Femur (tissue), 1 donor: ENCODE measurements at regions not wholly inside any gene's neighbourhood (a gene's known extent, or its start where the extent isn't known, plus 50 kb on each side); places are given as distances from the start of the nearest gene placed in this dataset.
"Not testable (repeated sequence)": the region's sequence is repeated elsewhere in the genome, so short reads cannot be mapped to it uniquely, and the experiment has no call there.

Experiments used
- DNase-seq: peaks from one replicate; pipeline ENCODE4 v3.0.0-alpha.2; 2017

DNA sequence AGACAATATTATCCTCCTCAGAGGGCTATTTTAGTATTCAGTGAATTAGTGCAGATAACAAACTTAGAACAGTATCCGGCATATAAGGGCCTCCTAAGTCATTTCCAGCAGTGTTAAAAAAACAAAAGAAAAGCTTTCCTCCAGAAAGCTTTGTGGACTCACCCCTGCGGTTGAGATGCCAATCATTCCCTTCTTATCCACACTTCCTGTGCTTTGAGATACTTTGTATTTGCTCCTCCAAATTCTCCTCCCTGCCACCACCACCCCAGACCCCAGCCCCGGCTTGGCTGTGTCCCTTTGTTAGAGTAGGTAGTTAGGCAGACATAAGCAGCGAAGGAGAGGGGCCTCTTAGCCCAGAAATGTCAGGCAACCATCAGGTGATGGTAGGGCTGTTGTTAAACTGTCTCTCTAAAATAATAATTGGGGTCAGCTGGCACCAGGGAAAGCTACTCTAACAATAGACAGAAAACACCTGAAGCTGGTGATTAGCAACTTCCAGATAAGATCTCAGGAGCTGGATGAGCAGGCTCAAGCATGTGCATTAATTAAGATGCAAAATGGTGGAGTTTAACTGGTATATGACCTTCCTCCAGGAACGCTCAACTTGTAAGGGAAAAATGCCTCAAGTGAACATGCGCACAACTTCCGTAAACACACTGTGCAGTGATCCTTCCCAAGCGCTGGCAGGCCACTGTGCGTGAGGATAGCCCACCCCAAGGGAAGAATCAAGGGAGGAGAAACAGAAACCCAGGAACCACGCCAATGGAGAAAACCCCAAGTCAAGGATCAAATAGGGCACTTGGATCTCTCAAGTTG, 152.1 kb upstream of the EEA1 start:
- no peak for DNase-seq

GRCh38 chr12:93081810-93082165, 152.7 kb upstream of the EEA1 start:
- DNase-seq: no peak

DNA sequence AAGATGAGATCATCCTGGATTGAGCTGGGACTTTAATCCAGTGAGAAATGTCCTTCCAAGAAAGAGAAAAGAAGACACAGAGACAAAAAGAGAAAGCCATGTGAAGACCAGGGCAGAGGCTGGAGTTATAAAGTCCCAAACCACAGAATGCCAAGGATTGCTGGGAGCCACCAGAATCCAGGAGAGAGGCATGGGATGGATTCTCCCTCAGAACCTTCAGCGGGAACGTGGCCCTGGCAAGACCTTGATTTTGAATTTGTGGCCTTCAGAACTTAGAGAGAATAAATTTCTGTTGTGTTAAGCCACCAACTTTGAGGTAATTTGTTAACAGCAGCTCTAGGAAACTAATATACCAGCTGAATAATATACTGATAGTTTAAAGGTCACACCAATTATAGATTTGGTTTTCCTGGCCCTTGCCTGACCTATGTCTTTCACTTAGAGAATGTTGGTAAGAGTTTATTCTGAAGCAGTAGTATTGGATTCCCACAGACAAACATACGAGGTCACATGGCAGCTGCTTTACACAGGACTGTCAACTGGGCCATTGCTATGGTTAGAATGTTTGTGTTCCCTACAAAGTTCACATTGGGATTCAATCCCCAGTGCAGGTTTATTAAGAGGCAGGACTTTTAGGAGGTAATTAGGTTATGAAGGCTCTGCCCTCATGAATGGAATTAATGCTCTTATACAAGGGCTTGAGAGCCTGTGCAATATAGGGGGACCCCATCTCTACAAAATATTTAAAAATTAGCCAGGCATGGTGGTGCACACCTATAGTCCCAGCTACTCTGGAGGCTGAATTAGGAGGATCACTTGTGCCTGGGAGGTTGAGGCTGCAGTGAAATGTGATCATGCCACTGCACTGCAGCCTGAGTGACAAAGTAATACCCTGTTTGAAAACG, 156.5 kb upstream of the EEA1 start:
- DNase-seq: no peak

- no peak for DNase-seq
Measured at GRCh38 chr12:93086288-93086727, 157.2 kb upstream of the EEA1 start.

GRCh38 chr12:93087840-93088610, 158.9 kb upstream of the EEA1 start:
- no peak for DNase-seq

GRCh38 chr12:93089805-93090569, 160.9 kb upstream of the EEA1 start:
- DNase-seq: no peak

DNA sequence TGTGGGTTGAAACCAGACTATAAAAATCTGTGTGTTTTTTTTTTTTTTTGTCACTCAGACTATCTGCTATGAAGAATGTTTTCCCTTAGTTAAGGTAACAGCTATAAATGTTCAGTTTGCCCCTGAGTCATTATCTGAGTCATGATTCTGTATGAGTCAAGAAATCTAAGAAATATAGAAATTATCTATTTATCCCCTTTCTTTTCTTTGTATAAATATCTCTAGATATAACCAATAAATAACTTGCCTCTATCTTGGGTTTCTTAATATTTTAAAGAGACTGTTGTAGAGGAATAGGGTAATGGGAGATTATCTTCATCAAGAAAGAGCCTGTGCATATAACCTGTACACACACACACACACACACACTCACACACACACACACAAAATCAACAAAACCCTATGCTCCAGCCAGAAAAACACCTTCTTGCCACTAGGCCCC, 161.7 kb upstream of the EEA1 start:
- no peak for DNase-seq

DNA sequence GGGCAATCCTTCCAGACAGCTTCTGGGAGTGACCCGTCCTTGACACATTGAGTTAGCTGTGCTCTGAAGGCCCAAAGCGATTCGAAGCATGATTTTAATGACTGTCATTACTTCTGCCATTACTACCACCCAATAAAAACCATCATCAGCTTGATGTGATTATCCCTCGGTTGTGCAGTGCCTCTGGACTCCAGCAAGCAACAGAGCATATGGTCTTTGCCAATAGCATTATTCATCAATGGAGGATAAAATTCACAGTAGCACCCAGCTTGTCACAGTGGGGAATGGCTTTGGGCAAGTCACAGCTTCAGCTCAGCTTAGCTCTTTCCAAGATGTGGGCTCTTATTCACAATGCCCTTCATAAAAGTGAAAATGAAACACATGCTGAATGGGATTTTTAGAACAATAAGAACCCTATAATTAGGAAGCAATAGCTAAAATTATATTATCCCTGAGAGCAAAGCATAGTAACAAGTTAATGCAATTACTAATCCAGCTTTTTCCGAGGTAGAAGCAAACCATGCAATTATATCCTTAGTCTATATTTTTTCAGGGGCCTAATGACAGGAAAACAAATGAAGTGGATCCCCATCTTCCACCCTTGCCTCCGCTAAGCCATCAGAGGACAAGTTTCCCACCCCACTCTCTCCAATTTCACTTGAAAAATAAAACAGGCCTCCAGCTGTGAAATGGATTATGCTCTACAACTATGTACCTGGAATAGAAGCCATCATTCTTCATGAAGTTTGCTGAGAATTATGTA, 163.0 kb upstream of the EEA1 start:
- DNase-seq: no peak

DNA sequence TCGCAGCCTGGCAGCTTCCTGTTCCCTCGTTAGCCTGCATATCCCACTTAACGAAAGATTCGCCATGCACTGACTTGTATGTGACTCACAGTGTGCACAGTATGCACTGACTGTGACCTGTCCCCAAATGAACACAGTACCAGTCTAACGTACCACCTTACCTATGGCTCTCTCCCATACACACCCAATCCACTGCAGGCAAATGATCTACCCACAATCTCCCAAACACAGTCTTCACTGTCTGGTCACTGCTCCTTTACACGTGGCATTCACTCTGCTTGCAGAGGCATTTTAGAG, 163.5 kb upstream of the EEA1 start:
- DNase-seq: no peak

DNA sequence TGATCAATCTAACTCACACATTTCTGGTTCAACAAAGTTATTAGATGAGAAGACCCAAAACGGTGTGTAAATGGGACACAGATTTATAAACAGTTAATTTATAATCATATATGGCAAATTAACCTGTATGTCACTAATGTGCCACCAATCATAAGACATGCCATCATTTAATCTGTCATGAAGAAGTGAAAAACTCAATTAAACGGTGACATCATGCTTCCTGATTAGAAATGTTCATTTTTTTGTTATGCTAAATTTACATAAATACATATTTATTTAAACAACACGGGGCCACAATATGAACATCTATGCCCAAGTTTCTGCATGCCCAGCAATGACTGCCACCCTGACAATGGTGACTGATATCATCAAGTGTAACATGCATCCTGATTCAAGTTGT, 164.1 kb upstream of the EEA1 start:
- no peak for DNase-seq

DNA sequence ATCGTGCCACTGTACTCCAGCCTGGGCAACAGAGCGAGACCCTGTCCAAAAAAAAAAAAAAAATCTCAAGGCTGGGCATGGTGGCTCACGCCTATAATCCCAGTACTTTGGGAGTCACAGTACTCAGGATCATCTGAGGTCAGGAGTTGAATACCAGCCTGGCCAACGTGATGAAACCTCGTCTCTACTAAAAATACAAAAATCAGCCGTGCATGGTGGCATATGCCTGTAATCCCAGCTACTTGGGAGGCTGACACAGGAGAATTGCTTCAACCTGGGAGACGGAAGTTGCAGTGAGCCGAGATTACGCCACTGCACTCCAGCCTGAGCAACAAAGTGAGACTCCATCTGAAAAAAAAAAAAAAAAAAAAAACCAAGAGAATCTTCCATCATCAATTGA, 165.1 kb upstream of the EEA1 start:
- not testable (repeated sequence) for DNase-seq

DNA sequence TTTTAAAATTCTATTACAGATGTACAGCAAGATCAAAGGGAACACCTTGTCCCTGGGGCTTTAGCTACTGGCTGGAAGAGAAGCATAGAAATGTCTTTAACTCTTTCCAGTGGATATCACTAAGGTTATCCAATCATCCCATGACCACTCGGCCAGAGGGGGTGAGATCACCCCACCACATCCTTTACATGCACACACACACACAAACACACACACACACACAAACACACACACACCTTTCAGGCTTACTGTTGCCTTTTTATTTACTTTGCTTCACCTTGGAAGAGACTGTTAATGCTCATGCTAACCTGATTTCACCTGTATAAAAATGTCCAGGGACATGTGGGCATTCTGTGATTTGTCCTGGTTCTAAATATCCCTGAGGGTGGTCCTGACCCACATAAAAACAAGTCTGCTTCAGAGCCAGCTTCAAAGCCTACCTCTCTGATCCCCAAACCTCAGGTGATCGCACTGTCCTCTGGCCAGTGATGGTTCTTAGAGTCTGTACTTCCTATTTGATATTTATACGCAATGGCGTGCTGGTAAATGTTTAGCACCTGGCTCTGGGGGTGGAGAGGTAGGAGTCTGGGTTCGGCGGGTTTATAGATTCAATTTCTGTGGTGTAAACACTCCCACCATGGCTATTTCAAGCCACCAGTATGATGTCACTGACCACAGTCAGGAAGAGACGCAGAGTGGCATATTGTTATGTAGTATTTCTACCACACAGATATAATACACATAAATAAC, 166.1 kb upstream of the EEA1 start:
- no peak for DNase-seq

DNA sequence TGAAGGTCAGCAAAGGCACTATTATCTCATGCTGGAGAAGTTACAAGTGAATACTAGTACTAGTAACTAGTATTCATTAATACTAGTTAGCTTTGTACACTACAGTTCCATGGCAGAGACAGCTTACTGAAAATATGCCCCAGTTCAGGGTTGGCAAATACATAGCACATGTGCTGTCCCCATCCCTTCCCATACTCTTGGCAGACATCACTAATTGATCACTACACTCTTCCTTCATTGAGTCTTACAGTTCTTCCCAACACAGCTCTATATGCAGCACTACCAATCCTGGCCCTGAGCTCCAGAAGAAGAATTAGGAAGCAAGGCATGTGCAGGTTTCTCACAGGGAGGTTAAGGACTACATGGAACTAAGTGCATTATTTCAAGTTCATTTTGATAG, 168.3 kb upstream of the EEA1 start:
- DNase-seq: no peak

GRCh38 chr12:93098077-93098476, 169.0 kb upstream of the EEA1 start:
- DNase-seq: peak; percentile 51

GRCh38 chr12:93099792-93100191, 170.7 kb upstream of the EEA1 start:
- DNase-seq: no peak

- DNase-seq: no peak
Measured at GRCh38 chr12:93100610-93101009, 171.5 kb upstream of the EEA1 start.

DNA sequence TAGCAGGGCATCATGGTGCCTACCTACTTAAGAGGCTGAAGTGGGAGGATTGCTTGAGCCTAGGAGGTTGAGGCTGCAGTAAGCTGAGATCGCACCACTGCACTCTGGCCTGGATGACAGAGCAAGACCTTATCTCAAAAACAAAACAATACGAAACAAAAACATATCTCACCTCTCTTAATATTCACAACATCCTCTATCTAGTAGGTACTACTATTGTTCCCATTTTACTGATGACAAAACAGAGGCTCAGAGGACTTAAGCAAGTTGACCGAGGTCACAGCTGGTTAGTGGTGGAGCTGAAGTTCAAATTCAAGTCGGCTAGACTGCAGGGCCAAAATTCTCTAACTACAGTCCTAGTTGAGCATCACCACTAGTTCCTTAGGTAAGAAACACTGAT, 172.3 kb upstream of the EEA1 start:
- no peak for DNase-seq

DNA sequence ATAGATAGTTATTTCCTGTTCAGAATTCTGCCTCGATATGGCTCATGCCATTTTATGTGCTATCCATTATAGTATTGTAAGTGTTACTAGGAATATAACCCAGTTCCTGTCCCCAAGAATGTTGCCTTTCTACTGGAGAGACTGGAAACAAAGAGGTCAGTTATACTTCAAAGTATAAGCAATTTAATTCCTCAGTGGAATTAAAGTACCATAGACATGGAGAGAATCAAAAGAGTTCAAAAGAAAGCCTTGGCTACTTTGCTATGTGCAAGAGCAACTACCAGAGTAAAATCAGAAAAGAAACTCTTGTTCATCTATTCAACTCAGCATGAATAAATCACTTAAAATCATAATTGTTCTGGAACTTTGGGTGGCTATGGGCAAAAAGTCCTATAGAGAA, 173.2 kb upstream of the EEA1 start:
- DNase-seq: no peak

DNA sequence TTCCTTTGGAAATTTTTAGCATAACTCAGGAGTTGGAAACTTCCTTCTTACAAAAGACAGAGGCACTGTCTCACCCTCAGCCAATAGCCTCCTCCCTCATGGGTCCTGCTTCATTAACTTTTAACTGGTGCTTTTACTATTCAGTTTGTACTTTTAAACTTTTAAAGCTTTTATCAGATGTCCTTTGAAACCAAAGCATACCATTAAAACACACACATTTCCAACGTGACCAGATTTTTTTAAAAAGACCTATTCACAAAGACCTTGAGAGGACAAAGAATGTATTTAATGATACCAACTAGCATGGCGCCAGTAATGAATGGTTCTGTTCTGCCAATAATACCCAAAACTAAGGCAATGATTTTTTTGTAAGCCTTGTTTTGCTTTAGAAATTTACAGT, 173.6 kb upstream of the EEA1 start:
- DNase-seq: no peak

GRCh38 chr12:93103154-93103553, 174.1 kb upstream of the EEA1 start:
- peak; percentile 64 for DNase-seq

GRCh38 chr12:93104535-93104934, 175.4 kb upstream of the EEA1 start:
- no peak for DNase-seq
